Muscle of back (tissue), 3 donors: ENCODE measurements at regions not wholly inside any gene's neighbourhood (a gene's known extent, or its start where the extent isn't known, plus 50 kb on each side); places are given as distances from the start of the nearest gene placed in this dataset.
"Not testable (repeated sequence)": the region's sequence is repeated elsewhere in the genome, so short reads cannot be mapped to it uniquely, and the experiment has no call there.

Experiments
- DNase-seq, 3 donors: peaks; one replicate each; pipeline versions ENCODE4 v3.0.0 to v3.0.0-alpha.2; 2013

GRCh38 chr13:111665691-111666095 is 345.3 kb downstream of the TEX29 start:
- no peak for DNase-seq

- no peak for DNase-seq
These were observed 345.8 kb downstream of the TEX29 start for GRCh38 chr13:111666164-111666776.

- DNase-seq: no peak
These were observed 347.3 kb downstream of the TEX29 start for GRCh38 chr13:111667757-111668156.

DNA sequence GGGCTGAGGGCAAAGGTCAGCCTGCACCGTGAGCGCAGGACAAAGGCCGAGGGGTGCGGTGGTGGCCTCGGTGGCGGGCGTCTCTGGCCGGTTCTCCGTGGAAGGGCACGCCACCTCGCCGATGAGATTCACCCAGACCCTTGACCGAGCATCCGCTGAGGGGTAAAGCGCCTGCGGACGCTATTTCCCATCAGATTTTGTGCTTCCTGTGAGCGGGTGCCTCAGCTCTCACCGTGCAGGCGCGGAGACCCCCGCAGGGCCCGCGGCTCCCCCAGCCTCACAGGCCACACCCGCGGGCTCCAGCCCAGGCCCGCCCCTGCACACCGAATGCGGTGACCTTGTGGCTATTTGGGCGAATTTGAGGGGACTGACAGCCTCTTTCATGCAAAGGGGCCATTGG is 348.0 kb downstream of the TEX29 start:
- DNase-seq: no peak

DNA sequence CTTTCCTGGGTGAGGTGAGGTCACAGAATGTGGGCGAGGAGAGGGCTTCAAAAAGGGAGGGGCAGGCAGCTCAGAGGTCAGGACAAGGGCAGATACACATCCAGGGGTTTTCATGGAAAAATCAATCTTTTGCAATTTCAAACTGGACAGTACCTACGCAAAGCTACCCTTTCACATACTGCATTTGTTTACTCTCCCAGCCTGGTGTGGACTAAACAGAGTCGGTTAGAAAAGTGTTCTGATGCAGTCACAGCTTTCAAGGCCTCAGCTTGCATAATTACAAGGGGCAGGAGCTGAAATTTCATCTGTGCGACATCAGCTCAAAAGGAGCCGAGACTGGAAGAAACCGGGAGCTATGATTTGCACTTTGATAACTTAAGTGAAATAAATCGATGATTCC is 351.8 kb downstream of the TEX29 start:
- not testable (repeated sequence) for DNase-seq

GRCh38 chr13:111678120-111678882 is 357.9 kb downstream of the TEX29 start:
- not testable (repeated sequence) for DNase-seq

DNA sequence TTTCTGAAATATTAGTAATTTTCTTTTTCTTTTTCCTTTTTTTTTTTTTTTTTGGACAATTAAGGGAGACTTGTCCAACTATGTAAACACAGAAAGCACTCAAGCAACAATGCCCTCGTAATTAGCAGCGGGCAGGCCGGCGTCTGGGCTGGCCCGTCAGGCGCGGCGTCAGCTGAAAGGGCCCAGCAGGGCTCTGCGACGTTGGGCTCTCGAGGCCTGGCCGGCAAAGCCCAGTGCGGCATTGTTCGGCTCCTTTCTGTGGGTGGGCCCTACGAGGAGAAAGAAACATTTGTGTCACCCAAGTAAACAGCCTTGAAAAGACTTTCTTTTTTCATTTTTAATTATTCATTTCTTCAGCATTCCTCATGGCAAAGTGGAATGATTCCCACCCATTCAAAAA is 359.2 kb downstream of the TEX29 start:
- not testable (repeated sequence) for DNase-seq

DNA sequence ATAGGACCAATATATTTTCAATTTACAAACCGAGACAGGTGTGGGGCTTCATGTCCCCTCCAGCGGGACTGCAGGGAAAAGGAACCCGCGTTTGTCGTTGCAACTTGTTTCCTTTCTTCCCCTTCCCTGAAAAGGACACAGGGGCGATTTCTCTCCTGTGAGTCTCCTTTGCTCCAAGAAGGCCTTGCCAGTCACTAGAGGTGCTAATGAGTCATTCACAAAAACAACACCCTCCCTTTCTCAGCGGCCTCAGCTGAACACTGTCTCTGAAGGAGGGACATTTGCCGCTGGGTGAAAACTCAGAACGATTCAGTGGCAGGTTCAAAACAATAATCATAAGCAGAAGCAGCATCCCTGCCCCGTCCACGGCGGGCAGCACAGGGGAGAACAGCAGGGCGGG is 359.7 kb downstream of the TEX29 start:
- DNase-seq: not testable (repeated sequence)

- not testable (repeated sequence) for DNase-seq
These were observed 371.6 kb downstream of the TEX29 start for GRCh38 chr13:111692028-111692427.

- DNase-seq: not testable (repeated sequence)
These were observed 370.8 kb upstream of the SOX1 start for GRCh38 chr13:111696121-111696520.

GRCh38 chr13:111702059-111702458 is 364.9 kb upstream of the SOX1 start:
- not testable (repeated sequence) for DNase-seq
